A673 (cell line): ENCODE measurements at regions not wholly inside any gene's neighbourhood (a gene's known extent, or its start where the extent isn't known, plus 50 kb on each side); places are given as distances from the start of the nearest gene placed in this dataset.
"Not testable (repeated sequence)": the region's sequence is repeated elsewhere in the genome, so short reads cannot be mapped to it uniquely, and the experiment has no call there.

Experiments used
- BruUV-seq: library from RNA; stranded (reverse); fragments of 400-500 nt; replicated peaks from 2 replicates; lab custom pipeline; 2021; lab: Mats Ljungman, UMichigan
- CTCF ChIA-PET: fragments of 300-600 bp; sonication (Branson Sonifier 250); formaldehyde crosslinking; loops from one replicate; lab custom pipeline; 2022; ENCODE audit warnings: antibody characterized with exemption; lab: Charles Lee
- POLR2A ChIA-PET: fragments of 300-600 bp; sonication (Branson Sonifier 250); formaldehyde crosslinking; loops from one replicate; lab custom pipeline; 2022; ENCODE audit warnings: antibody characterized with exemption; ENCODE audit not compliant: low non-redundant PET; lab: Charles Lee
- DNase-seq: peaks from one replicate; pipeline ENCODE4 v3.0.0-alpha.2; 2015; ENCODE audit warnings: low spot score
- H3K27ac ChIP-seq: fragments of 200-600 bp; sonication (generic); 2 replicates; pipeline ENCODE4 v1.5.1; 2016; ENCODE audit warnings: mixed run types, low read depth, mild to moderate bottlenecking, mixed read lengths, antibody characterized with exemption, low read length; ENCODE audit not compliant: poor library complexity, severe bottlenecking
- H3K27me3 ChIP-seq: fragments of 200-600 bp; sonication (generic); replicated peaks from 2 replicates; pipeline ENCODE4 v1.6.1; 2017; ENCODE audit warnings: mixed run types, low read depth, mild to moderate bottlenecking, mixed read lengths, antibody characterized with exemption, low read length; ENCODE audit not compliant: insufficient read depth, poor library complexity
- H3K36me3 ChIP-seq: fragments of 200-600 bp; sonication (generic); 2 replicates; pipeline ENCODE4 v1.6.1; 2016; ENCODE audit warnings: mixed run types, mild to moderate bottlenecking, mixed read lengths, antibody characterized with exemption, low read length; ENCODE audit not compliant: insufficient read depth, poor library complexity, severe bottlenecking
- H3K4me1 ChIP-seq: fragments of 200-600 bp; sonication (generic); 2 replicates; pipeline ENCODE4 v1.6.1; 2017; ENCODE audit warnings: mixed run types, mild to moderate bottlenecking, mixed read lengths, antibody characterized with exemption, low read length; ENCODE audit not compliant: insufficient read depth, poor library complexity, severe bottlenecking
- H3K4me3 ChIP-seq: fragments of 200-600 bp; sonication (generic); 2 replicates; pipeline ENCODE4 v1.5.1; 2016; ENCODE audit warnings: low read depth, mixed run types, mild to moderate bottlenecking, mixed read lengths, low read length; ENCODE audit not compliant: poor library complexity, severe bottlenecking
- H3K9me3 ChIP-seq: fragments of 200-600 bp; sonication (generic); 2 replicates; pipeline ENCODE4 v1.6.1; 2016; ENCODE audit warnings: mixed run types, low read depth, mild to moderate bottlenecking, mixed read lengths, antibody characterized with exemption, low read length; ENCODE audit not compliant: poor library complexity, severe bottlenecking
- EZH2 ChIP-seq: fragments of 200-600 bp; sonication (generic); IDR thresholded peaks from 2 replicates; pipeline ENCODE4 v1.6.1; 2017; ENCODE audit warnings: borderline replicate concordance, low read depth, mild to moderate bottlenecking, mixed read lengths, antibody characterized with exemption, low read length; ENCODE audit not compliant: poor library complexity, severe bottlenecking
- intact Hi-C: fragments of 100-400 bp; cut with micrococcal nuclease; formaldehyde crosslinking; loops from one replicate; pipeline ENCODE4 v1.10.0; 2022; ENCODE audit not compliant: unreplicated experiment
- TF ChIP-seq, protein P1 (sequence below): fragments of 300-800, 200-600 bp; sonication (generic); conservative IDR thresholded peaks from 2 replicates; pipeline ENCODE4 v1.5.1; 2017; ENCODE audit warnings: low read depth, mild to moderate bottlenecking, antibody characterized with exemption, low read length, moderate library complexity, mixed read lengths

GRCh38 chr2:2898744-2899143 lies 478.9 kb downstream of the EIPR1 start:
- TF ChIP-seq, protein P1, sequence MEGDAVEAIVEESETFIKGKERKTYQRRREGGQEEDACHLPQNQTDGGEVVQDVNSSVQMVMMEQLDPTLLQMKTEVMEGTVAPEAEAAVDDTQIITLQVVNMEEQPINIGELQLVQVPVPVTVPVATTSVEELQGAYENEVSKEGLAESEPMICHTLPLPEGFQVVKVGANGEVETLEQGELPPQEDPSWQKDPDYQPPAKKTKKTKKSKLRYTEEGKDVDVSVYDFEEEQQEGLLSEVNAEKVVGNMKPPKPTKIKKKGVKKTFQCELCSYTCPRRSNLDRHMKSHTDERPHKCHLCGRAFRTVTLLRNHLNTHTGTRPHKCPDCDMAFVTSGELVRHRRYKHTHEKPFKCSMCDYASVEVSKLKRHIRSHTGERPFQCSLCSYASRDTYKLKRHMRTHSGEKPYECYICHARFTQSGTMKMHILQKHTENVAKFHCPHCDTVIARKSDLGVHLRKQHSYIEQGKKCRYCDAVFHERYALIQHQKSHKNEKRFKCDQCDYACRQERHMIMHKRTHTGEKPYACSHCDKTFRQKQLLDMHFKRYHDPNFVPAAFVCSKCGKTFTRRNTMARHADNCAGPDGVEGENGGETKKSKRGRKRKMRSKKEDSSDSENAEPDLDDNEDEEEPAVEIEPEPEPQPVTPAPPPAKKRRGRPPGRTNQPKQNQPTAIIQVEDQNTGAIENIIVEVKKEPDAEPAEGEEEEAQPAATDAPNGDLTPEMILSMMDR: no peak
- TF ChIP-seq EZH2: no peak
- ChIA-PET CTCF (no interaction called here), POLR2A (no interaction called here)
- Histone ChIP-seq H3K27me3 (no peaks in the 10 kb centered on the region), H3K4me3 (no peak overlapping the region), H3K27ac (no peak overlapping the region), H3K36me3 (no peaks in the 10 kb centered on the region), H3K4me1 (no peaks in the 10 kb centered on the region), H3K9me3 (no peaks in the 10 kb centered on the region)
- intact Hi-C loops: no loop called here
- no TSS peak for BruUV-seq
- DNase-seq: no peak

DNA sequence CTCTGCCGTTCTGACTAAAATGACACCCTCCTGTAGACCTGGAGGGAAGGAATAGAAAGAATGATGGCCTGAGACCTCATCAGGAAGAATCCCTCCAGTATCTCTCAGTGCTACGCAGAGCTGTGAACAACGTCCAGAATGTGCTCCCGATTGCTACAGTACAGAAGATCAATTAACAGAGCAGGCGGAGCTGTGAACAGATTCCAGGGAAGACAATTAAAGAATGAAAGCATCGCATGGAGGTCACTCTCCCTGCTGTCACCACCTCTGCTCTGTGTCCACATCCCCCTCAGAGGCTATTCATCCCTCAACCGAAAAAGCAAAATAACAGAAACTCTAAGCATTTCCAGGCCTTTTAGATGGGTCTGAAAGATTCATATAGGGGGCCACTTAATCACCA lies 481.0 kb downstream of the EIPR1 start:
- ChIA-PET CTCF (no interaction called here), POLR2A (no interaction called here)
- Histone ChIP-seq H3K4me1 (no peaks in the 10 kb centered on the region), H3K9me3 (no peaks in the 10 kb centered on the region), H3K36me3 (no peaks in the 10 kb centered on the region), H3K27me3 (no peaks in the 10 kb centered on the region), H3K27ac (no peak overlapping the region), H3K4me3 (no peak overlapping the region)
- BruUV-seq: no TSS peak
- DNase-seq: no peak
- TF ChIP-seq EZH2: no peak
- TF ChIP-seq, protein P1: no peak
- intact Hi-C loops: no loop called here

DNA sequence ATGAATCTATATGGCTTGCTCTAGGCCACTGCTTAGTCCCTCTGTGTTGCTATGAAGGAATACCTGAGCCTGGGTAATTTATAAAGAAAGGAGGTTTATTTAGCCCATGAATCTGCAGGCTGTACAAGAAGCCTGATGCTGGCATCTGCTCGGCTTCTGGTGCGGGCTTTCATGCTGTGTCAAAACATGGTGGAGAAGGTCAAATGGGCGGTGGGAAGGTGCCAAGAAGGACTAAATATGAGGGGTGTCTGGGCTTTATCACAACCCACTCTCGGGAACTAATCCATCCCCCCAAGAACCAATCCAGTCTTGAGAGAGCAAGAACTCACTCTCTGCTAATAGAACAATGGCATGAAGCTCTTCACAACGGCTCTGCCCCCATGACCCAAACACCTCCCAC lies 481.6 kb downstream of the EIPR1 start:
- Histone ChIP-seq H3K27me3 (no peaks in the 10 kb centered on the region), H3K27ac (no peak overlapping the region), H3K36me3 (no peaks in the 10 kb centered on the region), H3K4me3 (no peak overlapping the region), H3K4me1 (no peaks in the 10 kb centered on the region), H3K9me3 (no peaks in the 10 kb centered on the region)
- ChIA-PET POLR2A (no interaction called here), CTCF (no interaction called here)
- DNase-seq: no peak
- BruUV-seq: no TSS peak
- intact Hi-C loops: no loop called here
- TF ChIP-seq EZH2: no peak
- TF ChIP-seq, protein P1: no peak

GRCh38 chr2:2894011-2894410 lies 483.6 kb downstream of the EIPR1 start:
- intact Hi-C loops, H3K27me3 ChIP-seq, POLR2A ChIA-PET, H3K4me1 ChIP-seq, DNase-seq, H3K9me3 ChIP-seq, H3K27ac ChIP-seq, H3K36me3 ChIP-seq, CTCF ChIA-PET, BruUV-seq, H3K4me3 ChIP-seq: not testable (repeated sequence)
